Stimulated activated naive CD8-positive, alpha-beta T cell treated with anti-CD3 and anti-CD28 coated beads, Interleukin-15, Interleukin-2, amounts not matched to agents 100 ng/mL and 50 ng/mL, for 24 hours (primary cell): ENCODE measurements at regions not wholly inside any gene's neighbourhood (a gene's known extent, or its start where the extent isn't known, plus 50 kb on each side); places are given as distances from the start of the nearest gene placed in this dataset.
"Not testable (repeated sequence)": the region's sequence is repeated elsewhere in the genome, so short reads cannot be mapped to it uniquely, and the experiment has no call there.

ENCODE experiments used
- H3K27ac Mint-ChIP-seq: one replicate; pipeline ENCODE4 v1.8.0; 2021; ENCODE audit warnings: mild to moderate bottlenecking, mixed read lengths
- H3K27me3 Mint-ChIP-seq: one replicate; pipeline ENCODE4 v1.8.0; 2021; ENCODE audit warnings: mixed read lengths
- H3K36me3 Mint-ChIP-seq: one replicate; pipeline ENCODE4 v1.8.0; 2021; ENCODE audit warnings: low read depth, mixed read lengths
- H3K4me1 Mint-ChIP-seq: one replicate; pipeline ENCODE4 v1.8.0; 2021; ENCODE audit warnings: low read depth, mixed read lengths
- H3K4me3 Mint-ChIP-seq: one replicate; pipeline ENCODE4 v1.8.0; 2021; ENCODE audit warnings: mild to moderate bottlenecking, mixed read lengths
- H3K9me3 Mint-ChIP-seq: one replicate; pipeline ENCODE4 v1.8.0; 2021; ENCODE audit warnings: mixed read lengths

GRCh38 chr6:149140137-149140909 lies 177.2 kb upstream of the TAB2 start:
- Mint-ChIP-seq H3K27me3 (no peaks in the 10 kb centered on the region), H3K4me1 (peaks cover 50% of the 10 kb centered on the region), H3K27ac (peak overlapping the region; percentile 99), H3K9me3 (peaks cover 10% of the 10 kb centered on the region), H3K4me3 (peak overlapping the region; percentile 83), H3K36me3 (peaks cover 32% of the 10 kb centered on the region)

GRCh38 chr6:149140910-149141290 lies 176.6 kb upstream of the TAB2 start:
- H3K9me3 Mint-ChIP-seq = peaks cover 13% of the 10 kb centered on the region
- H3K27me3 Mint-ChIP-seq = no peaks in the 10 kb centered on the region
- peak overlapping the region; percentile 83 for H3K4me3 Mint-ChIP-seq
- peaks cover 35% of the 10 kb centered on the region for H3K36me3 Mint-ChIP-seq
- H3K4me1 Mint-ChIP-seq = peaks cover 52% of the 10 kb centered on the region
- H3K27ac Mint-ChIP-seq = peak overlapping the region; percentile 99

- Mint-ChIP-seq H3K9me3 (peaks cover 19% of the 10 kb centered on the region), H3K27ac (no peak overlapping the region), H3K36me3 (peaks cover 45% of the 10 kb centered on the region), H3K4me1 (peaks cover 66% of the 10 kb centered on the region), H3K4me3 (no peak overlapping the region), H3K27me3 (no peaks in the 10 kb centered on the region)
Measured at GRCh38 chr6:149142924-149143429, 174.5 kb upstream of the TAB2 start.

DNA sequence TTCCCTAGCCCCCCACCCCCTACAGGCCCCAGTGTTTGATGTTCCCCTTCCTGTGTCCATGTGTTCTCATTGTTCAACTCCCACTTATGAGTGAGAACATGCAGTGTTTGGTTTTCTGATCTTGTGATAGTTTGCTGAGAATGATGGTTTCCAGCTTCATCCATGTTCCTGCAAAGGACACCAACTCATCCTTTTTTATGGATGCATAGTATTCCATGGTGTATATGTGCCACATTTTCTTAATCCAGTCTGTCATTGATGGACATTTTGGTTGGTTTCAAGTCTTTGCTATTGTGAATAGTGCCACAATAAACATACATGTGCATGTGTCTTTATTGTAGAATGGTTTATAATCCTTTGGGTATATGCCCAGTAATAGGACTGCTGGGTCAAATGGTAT lies 171.7 kb upstream of the TAB2 start:
- H3K4me3 Mint-ChIP-seq, H3K27me3 Mint-ChIP-seq: not testable (repeated sequence)
- peak overlapping the region; percentile 70 for H3K27ac Mint-ChIP-seq
- H3K9me3 Mint-ChIP-seq = peaks cover 25% of the 10 kb centered on the region
- peaks cover 66% of the 10 kb centered on the region for H3K4me1 Mint-ChIP-seq
- H3K36me3 Mint-ChIP-seq = peaks cover 47% of the 10 kb centered on the region

DNA sequence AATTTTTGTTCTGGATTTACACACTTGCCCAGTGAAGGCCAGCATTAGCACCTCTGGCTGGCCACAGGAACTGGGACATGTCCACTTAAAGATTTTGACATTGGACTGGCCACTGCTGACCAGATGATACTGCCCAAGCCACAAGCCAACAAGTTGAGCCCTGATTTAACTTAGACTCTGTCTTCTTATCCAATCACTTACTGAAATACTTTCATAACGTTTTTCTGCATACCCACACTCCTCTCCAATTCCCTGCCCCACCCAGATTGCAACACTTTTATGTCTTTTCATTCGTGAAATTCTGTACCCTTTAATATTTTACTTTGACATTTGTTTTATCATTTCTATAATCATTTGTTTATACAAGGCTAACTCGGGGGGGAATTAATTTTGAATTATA lies 170.3 kb upstream of the TAB2 start:
- no peak overlapping the region for H3K4me3 Mint-ChIP-seq
- peaks cover 41% of the 10 kb centered on the region for H3K36me3 Mint-ChIP-seq
- no peaks in the 10 kb centered on the region for H3K27me3 Mint-ChIP-seq
- peaks cover 64% of the 10 kb centered on the region for H3K4me1 Mint-ChIP-seq
- peak overlapping the region; percentile 51 for H3K27ac Mint-ChIP-seq
- peaks cover 29% of the 10 kb centered on the region for H3K9me3 Mint-ChIP-seq

GRCh38 chr6:149147938-149148718 lies 169.4 kb upstream of the TAB2 start:
- H3K4me3 Mint-ChIP-seq = peak overlapping the region; percentile 20
- peak overlapping the region; percentile 71 for H3K27ac Mint-ChIP-seq
- peaks cover 35% of the 10 kb centered on the region for H3K36me3 Mint-ChIP-seq
- H3K9me3 Mint-ChIP-seq = peaks cover 28% of the 10 kb centered on the region
- H3K4me1 Mint-ChIP-seq = peaks cover 67% of the 10 kb centered on the region
- H3K27me3 Mint-ChIP-seq = no peaks in the 10 kb centered on the region

DNA sequence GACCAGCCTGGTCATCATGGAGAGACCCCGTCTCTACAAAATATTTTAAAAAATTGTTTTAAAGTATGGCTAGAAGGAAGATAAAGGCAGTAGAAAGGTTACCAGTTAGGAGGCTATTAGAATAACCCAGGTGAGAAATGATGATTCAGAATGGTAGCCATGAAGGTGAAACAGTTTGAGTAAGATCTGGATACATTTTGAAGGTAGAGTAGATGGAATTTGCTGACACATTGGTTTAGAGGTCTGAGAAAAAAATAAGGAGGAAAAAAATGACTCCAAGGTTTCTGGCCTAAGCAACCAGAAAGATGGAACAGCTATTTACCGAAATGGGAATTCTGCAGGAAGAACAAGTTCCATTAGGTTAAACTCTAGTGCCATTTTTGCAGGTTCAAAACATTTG lies 167.9 kb upstream of the TAB2 start:
- Mint-ChIP-seq H3K27ac (no peak overlapping the region), H3K27me3 (no peaks in the 10 kb centered on the region), H3K9me3 (peaks cover 27% of the 10 kb centered on the region), H3K36me3 (peaks cover 27% of the 10 kb centered on the region), H3K4me1 (peaks cover 82% of the 10 kb centered on the region), H3K4me3 (no peak overlapping the region)

DNA sequence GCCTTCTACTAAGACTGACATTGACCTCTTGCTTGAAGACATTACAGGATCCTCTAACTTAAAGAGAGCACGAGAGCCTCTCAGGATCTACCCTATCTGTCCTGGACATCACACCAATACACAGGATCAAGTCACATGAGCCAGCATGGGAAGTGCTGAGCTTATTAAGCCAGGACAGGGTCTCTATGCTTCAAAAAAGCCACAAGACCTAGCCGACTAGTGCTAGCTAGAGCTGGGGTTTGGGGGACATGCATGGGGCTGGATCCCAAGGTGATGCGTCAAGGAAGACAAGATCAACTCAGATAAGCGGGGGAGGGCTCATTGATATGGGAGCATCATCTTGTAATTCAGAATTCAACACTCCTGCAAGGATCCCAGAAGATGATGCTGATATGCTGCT lies 167.2 kb upstream of the TAB2 start:
- H3K4me1 Mint-ChIP-seq = peaks cover 86% of the 10 kb centered on the region
- peaks cover 30% of the 10 kb centered on the region for H3K9me3 Mint-ChIP-seq

DNA sequence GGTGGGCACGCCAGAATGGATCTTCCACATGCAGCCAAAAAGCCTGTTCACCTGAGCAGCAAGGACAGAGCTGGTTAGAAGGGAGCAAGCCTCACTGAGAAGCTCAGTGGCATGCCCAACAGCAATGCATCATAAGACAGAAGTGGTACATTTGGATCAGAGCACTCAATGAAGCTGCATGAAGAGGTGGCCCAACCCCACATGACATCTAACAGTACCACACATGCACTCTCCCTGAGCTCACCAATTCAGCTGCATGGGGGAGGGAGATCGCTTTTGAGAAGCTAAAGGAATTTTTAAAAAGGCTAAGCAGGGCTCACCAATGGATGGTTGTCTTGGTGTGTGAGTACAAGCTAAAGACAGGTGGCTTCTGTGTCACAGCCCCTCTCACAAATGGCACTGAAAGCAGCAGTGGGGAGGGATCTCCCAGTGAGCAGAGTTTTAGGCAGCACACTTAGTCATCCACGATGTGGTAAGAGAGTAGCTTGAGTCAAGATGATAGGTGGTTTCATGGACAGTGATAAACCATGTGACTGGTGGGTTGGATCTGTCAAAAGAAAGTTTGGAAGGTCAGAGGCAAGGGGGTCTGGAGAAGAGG lies 166.6 kb upstream of the TAB2 start:
- peaks cover 27% of the 10 kb centered on the region for H3K9me3 Mint-ChIP-seq
- peak overlapping the region; percentile 69 for H3K27ac Mint-ChIP-seq
- H3K36me3 Mint-ChIP-seq = peaks cover 24% of the 10 kb centered on the region
- no peaks in the 10 kb centered on the region for H3K27me3 Mint-ChIP-seq
- H3K4me3 Mint-ChIP-seq = no peak overlapping the region
- H3K4me1 Mint-ChIP-seq = peaks cover 84% of the 10 kb centered on the region

More for the DNA sequence above, 167.2 kb upstream of the TAB2 start:
- H3K27me3 Mint-ChIP-seq = no peaks in the 10 kb centered on the region
- H3K4me3 Mint-ChIP-seq = no peak overlapping the region
- no peak overlapping the region for H3K27ac Mint-ChIP-seq
- peaks cover 27% of the 10 kb centered on the region for H3K36me3 Mint-ChIP-seq

DNA sequence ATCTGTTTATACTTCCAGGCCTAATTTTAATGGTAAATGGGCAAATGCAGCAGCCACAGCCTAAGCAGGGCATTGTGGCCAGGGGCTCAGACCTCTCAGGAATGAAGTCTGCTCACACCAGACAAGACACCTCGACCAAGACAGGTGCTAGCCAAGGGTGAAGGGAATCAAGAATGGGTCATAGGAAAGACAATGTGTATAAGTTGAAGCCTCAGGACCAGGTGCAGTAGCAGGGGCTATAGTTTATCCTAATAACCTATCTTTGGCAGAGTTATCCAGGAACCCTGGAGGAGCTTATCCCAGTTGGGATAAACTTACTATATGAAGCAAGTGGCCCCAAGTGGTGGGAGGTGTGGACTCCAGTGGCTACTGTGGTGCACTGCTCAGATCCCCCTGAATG lies 165.0 kb upstream of the TAB2 start:
- Mint-ChIP-seq H3K27me3 (no peaks in the 10 kb centered on the region), H3K27ac (no peak overlapping the region)

GRCh38 chr6:149153100-149153499 lies 164.4 kb upstream of the TAB2 start:
- Mint-ChIP-seq H3K4me3 (no peak overlapping the region), H3K27ac (peak overlapping the region; percentile 33), H3K4me1 (peaks cover 62% of the 10 kb centered on the region)

More for the DNA sequence above, 165.0 kb upstream of the TAB2 start:
- Mint-ChIP-seq H3K4me1 (peaks cover 68% of the 10 kb centered on the region), H3K36me3 (peaks cover 14% of the 10 kb centered on the region), H3K4me3 (no peak overlapping the region), H3K9me3 (peaks cover 21% of the 10 kb centered on the region)

GRCh38 chr6:149153693-149154092 lies 163.8 kb upstream of the TAB2 start:
- peaks cover 21% of the 10 kb centered on the region for H3K9me3 Mint-ChIP-seq
- peaks cover 56% of the 10 kb centered on the region for H3K4me1 Mint-ChIP-seq
- peak overlapping the region; percentile 13 for H3K27ac Mint-ChIP-seq
- H3K27me3 Mint-ChIP-seq = no peaks in the 10 kb centered on the region
- no peak overlapping the region for H3K4me3 Mint-ChIP-seq
- peaks cover 14% of the 10 kb centered on the region for H3K36me3 Mint-ChIP-seq

More at GRCh38 chr6:149153100-149153499, 164.4 kb upstream of the TAB2 start:
- Mint-ChIP-seq H3K27me3 (no peaks in the 10 kb centered on the region), H3K9me3 (peaks cover 21% of the 10 kb centered on the region), H3K36me3 (peaks cover 14% of the 10 kb centered on the region)

DNA sequence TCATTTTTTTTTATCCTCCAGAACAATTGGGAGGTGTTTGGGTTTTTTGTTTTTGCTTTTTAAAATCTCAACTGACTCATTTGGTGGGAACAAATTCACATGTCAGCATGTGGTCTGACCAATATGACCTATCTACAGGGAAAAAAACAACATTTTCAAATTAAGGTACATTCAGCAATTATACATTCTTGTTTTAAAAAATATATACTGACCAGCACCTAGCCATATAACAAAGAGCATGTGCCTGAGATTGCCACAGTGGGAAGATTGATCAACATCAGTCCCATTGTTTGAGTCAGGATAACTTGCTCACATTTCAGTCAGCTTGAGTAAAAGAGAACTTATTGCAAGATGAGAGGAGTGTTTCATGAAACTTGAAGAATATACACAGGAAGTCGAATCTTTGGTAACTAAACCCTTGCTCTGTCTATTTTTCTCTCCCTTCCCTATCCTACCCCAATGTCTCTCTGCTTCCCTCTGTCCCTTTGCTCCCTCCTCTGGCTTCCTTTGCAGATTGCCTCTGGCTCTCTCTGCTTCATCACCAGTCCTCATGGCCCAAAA lies 163.2 kb upstream of the TAB2 start:
- no peak overlapping the region for H3K4me3 Mint-ChIP-seq
- peaks cover 50% of the 10 kb centered on the region for H3K4me1 Mint-ChIP-seq
- peaks cover 15% of the 10 kb centered on the region for H3K9me3 Mint-ChIP-seq
- H3K27me3 Mint-ChIP-seq = no peaks in the 10 kb centered on the region
- peak overlapping the region; percentile 89 for H3K27ac Mint-ChIP-seq
- H3K36me3 Mint-ChIP-seq = peaks cover 9% of the 10 kb centered on the region

GRCh38 chr6:149157126-149157525 lies 160.4 kb upstream of the TAB2 start:
- Mint-ChIP-seq H3K4me3 (no peak overlapping the region), H3K27ac (no peak overlapping the region), H3K9me3 (peaks cover 7% of the 10 kb centered on the region), H3K36me3 (no peaks in the 10 kb centered on the region), H3K4me1 (peaks cover 24% of the 10 kb centered on the region), H3K27me3 (no peaks in the 10 kb centered on the region)
